Epithelial cell of esophagus (primary cell): ENCODE measurements at regions not wholly inside any gene's neighbourhood (a gene's known extent, or its start where the extent isn't known, plus 50 kb on each side); places are given as distances from the start of the nearest gene placed in this dataset.
A peak's percentile ranks its signal among the peaks of the same experiment; 100 is the strongest.

ENCODE experiments used
- DNase-seq: peaks from one replicate; pipeline ENCODE4 v3.0.0; 2010; ENCODE audit warnings: low read depth
- H3K4me3 ChIP-seq: 2 replicates; pipeline ENCODE4 v1.5.1; 2011; ENCODE audit warnings: mild to moderate bottlenecking, low read length, control low read depth
- CTCF ChIP-seq: IDR thresholded peaks from 2 replicates; pipeline ENCODE4 v1.5.1; 2011; ENCODE audit warnings: low read depth, mild to moderate bottlenecking, low read length, control low read depth, inconsistent platforms; ENCODE audit not compliant: insufficient read depth; ENCODE audit errors: missing control alignments

DNA sequence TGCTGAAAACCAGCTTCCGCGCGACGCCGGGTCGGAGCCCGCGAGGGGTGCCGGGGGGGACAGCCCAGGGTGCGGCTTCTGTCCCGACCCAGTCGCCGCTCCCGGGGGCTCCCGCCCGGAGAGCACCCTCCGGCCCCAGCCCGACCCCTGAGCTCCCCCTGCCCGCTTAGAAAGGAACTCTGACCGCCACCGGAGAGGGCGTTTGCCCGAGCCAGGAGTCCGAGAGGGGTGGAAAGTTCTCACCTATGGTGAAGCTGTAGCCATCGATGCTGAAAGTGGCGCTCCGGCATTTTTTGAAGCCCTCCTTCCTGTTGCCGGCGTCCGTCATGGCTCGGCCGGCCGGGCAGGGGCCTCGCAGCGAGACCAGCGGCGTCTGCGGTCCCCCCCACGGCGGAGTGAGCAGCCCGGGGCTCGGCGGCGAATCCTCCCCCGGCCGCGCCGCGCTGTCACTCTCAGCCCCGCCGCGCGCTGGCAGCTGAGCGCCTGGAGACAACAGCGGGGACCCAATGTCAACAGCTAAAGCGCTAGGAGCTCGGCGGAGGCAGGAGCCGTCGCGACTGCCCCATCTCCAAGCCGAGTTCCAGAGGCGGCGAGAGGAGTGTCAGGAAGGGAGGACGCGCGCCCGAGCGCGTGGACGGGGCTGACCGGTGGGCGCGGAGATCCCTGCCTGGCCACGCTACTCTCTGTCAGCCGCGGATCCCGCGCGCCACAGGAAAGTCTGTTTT is 191.6 kb downstream of the LSM5 start:
- peak; percentile 10 for DNase-seq
- TF ChIP-seq CTCF, result no peak
- peak overlapping the region; percentile 19 for H3K4me3 ChIP-seq

DNA sequence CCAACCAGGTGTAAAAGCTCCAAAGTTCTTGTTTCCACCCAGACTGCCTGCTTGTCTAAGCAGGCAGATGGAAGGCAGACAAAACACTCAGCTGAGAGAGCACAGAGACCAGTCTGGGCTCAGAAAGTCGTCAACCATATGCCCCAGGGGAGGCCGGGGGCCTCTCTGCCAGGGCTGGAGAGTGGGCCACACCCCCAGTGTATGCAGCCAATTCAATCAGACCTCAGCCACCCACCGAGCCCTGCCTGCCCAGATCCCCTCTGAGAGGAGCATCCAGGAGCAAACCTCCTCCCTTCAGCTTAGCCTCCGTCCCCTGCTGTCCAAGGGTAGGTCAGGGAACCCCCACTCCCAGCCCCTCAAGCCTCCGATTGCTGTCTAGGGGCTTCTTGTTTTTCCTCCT is 196.3 kb downstream of the LSM5 start:
- DNase-seq, result no peak
- H3K4me3 ChIP-seq, result no peak overlapping the region
- TF ChIP-seq CTCF, result no peak

GRCh38 chr7:32289651-32290414 is 200.3 kb downstream of the LSM5 start:
- DNase-seq, result no peak
- TF ChIP-seq CTCF, result no peak
- no peak overlapping the region for H3K4me3 ChIP-seq

DNA sequence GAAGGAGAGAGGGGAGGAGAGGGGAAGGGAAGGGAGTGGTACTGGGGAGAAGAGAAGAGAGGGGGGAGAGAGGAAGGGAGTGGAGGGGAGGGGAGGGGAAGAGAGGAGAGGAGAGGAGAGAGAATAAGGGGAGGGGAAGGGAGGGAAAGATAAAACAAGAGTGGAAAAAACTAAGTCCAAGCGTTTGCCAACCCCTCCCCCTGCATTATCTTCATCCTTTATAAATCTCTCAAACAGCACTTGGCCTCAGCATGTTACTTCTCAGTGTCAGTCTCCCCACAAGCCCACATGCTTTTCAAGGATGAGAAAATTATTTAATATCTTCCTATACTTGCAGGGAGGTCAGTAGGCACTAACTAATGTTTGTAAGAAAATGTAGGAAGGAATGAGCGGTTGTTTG is 204.5 kb downstream of the LSM5 start:
- no peak for TF ChIP-seq CTCF
- no peak for DNase-seq
- H3K4me3 ChIP-seq, result no peak overlapping the region

- no peak for TF ChIP-seq CTCF
- H3K4me3 ChIP-seq, result no peak overlapping the region
- no peak for DNase-seq
Observed at GRCh38 chr7:32283546-32283945, 206.6 kb downstream of the LSM5 start.

- H3K4me3 ChIP-seq, result no peak overlapping the region
- no peak for DNase-seq
- no peak for TF ChIP-seq CTCF
Observed at GRCh38 chr7:32279500-32279899, 209.3 kb upstream of the PDE1C start.
